IMR-90 (cell line): ENCODE measurements at regions not wholly inside any gene's neighbourhood (a gene's known extent, or its start where the extent isn't known, plus 50 kb on each side); places are given as distances from the start of the nearest gene placed in this dataset.

Experiments
- ATAC-seq: fragments of 200-7000 bp; cut with Tn5 transposase; 2 replicates; pipeline ENCODE4 v1.9.1; 2020; ENCODE audit warnings: low read depth, mild to moderate bottlenecking, moderate library complexity
- BruUV-seq: library from RNA; stranded (reverse); fragments of 400-500 nt; replicated peaks from 2 replicates; lab custom pipeline; 2021; lab: Mats Ljungman, UMichigan
- CTCF ChIA-PET: fragments of 300-600 bp; formaldehyde crosslinking; extraction: SDS; loops from one replicate; lab custom pipeline; 2021; ENCODE audit warnings: antibody characterized with exemption; lab: Yijun Ruan, JAX
- POLR2A ChIA-PET: fragments of 300-600 bp; sonication (Branson Sonifier 250); formaldehyde crosslinking; loops from one replicate; lab custom pipeline; 2022; ENCODE audit warnings: antibody characterized with exemption; ENCODE audit not compliant: unreplicated experiment; lab: Charles Lee
- DNase-seq: peaks from one replicate; pipeline ENCODE4 v3.0.0; 2013
- H2AFZ ChIP-seq: replicated peaks from 2 replicates; pipeline ENCODE3; 2013; ENCODE audit warnings: low read length, mild to moderate bottlenecking; ENCODE audit not compliant: poor library complexity
- H2AK5ac ChIP-seq: 2 replicates; pipeline ENCODE4 v1.6.1; 2013; ENCODE audit warnings: low read depth, low read length, inconsistent platforms
- H2AK9ac ChIP-seq: replicated peaks from 2 replicates; pipeline ENCODE3; 2013; ENCODE audit warnings: mild to moderate bottlenecking, low read depth, low read length, moderate library complexity; ENCODE audit not compliant: poor library complexity
- H2BK120ac ChIP-seq: 2 replicates; pipeline ENCODE4 v1.6.1; 2013; ENCODE audit warnings: low read depth, low read length, inconsistent platforms
- H2BK15ac ChIP-seq: 3 replicates; pipeline ENCODE4 v1.6.1; 2013; ENCODE audit warnings: low read depth, low read length, inconsistent platforms
- H2BK20ac ChIP-seq: 2 replicates; pipeline ENCODE4 v1.6.1; 2013; ENCODE audit warnings: low read depth, mild to moderate bottlenecking, inconsistent platforms, low read length, moderate library complexity
- H2BK5ac ChIP-seq: 2 replicates; pipeline ENCODE4 v1.6.1; 2013; ENCODE audit warnings: mild to moderate bottlenecking, low read depth, low read length, inconsistent platforms; ENCODE audit not compliant: poor library complexity, severe bottlenecking
- H3K14ac ChIP-seq: replicated peaks from 2 replicates; pipeline ENCODE4 v1.6.1; 2013; ENCODE audit warnings: low read depth, low read length, inconsistent platforms
- H3K18ac ChIP-seq: 2 replicates; pipeline ENCODE4 v1.6.1; 2013; ENCODE audit warnings: low read depth, low read length, control low read depth
- H3K23ac ChIP-seq: 2 replicates; pipeline ENCODE4 v1.6.1; 2013; ENCODE audit warnings: low read depth, low read length, inconsistent platforms
- H3K27ac ChIP-seq: 2 replicates; pipeline ENCODE4 v1.5.1; 2013; ENCODE audit warnings: mild to moderate bottlenecking, control low read depth, low read length; ENCODE audit not compliant: insufficient read depth
- H3K27me3 ChIP-seq: 2 replicates; pipeline ENCODE4 v1.6.1; 2013; ENCODE audit warnings: low read length; ENCODE audit not compliant: control insufficient read depth, insufficient read depth
- H3K36me3 ChIP-seq: 2 replicates; pipeline ENCODE4 v1.6.1; 2013; ENCODE audit warnings: low read length, mixed read lengths; ENCODE audit not compliant: control insufficient read depth, insufficient read depth
- H3K4ac ChIP-seq: 2 replicates; pipeline ENCODE4 v1.6.1; 2013; ENCODE audit warnings: low read depth, low read length, inconsistent platforms
- H3K4me1 ChIP-seq: 2 replicates; pipeline ENCODE4 v1.6.1; 2013; ENCODE audit warnings: low read length, mixed read lengths; ENCODE audit not compliant: control insufficient read depth, insufficient read depth
- H3K4me2 ChIP-seq: 2 replicates; pipeline ENCODE4 v1.6.1; 2013; ENCODE audit warnings: low read depth, mild to moderate bottlenecking, control low read depth, low read length, moderate library complexity
- H3K4me3 ChIP-seq: 2 replicates; pipeline ENCODE4 v1.5.1; 2013; ENCODE audit warnings: low read depth, mild to moderate bottlenecking, control low read depth, low read length, moderate library complexity; ENCODE audit not compliant: insufficient read depth
- H3K56ac ChIP-seq: 2 replicates; pipeline ENCODE4 v1.6.1; 2013; ENCODE audit warnings: low read length, inconsistent platforms; ENCODE audit not compliant: insufficient read depth; ENCODE audit errors: extremely low read depth
- H3K79me1 ChIP-seq, 2 experiments: 2 replicates each; pipeline ENCODE4 v1.6.1; 2013; ENCODE audit warnings: low read length in 2 of 2, inconsistent platforms in 1 of 2, low read depth in 1 of 2
- H3K9ac ChIP-seq: 2 replicates; pipeline ENCODE4 v1.6.1; 2013; ENCODE audit warnings: low read depth, low read length, control low read depth
- H3K9me1 ChIP-seq: 2 replicates; pipeline ENCODE4 v1.6.1; 2013; ENCODE audit warnings: low read length, inconsistent platforms; ENCODE audit not compliant: insufficient read depth
- H3K9me3 ChIP-seq: 2 replicates; pipeline ENCODE4 v1.6.1; 2013; ENCODE audit warnings: low read length; ENCODE audit not compliant: control insufficient read depth, insufficient read depth
- H4K20me1 ChIP-seq: 2 replicates; pipeline ENCODE4 v1.6.1; 2013; ENCODE audit warnings: low read length, inconsistent platforms; ENCODE audit not compliant: insufficient read depth
- H4K5ac ChIP-seq: 2 replicates; pipeline ENCODE4 v1.6.1; 2013; ENCODE audit warnings: mild to moderate bottlenecking, low read depth, low read length, control low read depth
- H4K8ac ChIP-seq, 2 experiments: 2 replicates each; pipeline ENCODE4 v1.6.1; 2013; ENCODE audit warnings: low read depth in 2 of 2, low read length in 2 of 2, control low read depth in 1 of 2, inconsistent platforms in 1 of 2
- H4K91ac ChIP-seq: 2 replicates; pipeline ENCODE4 v1.6.1; 2013; ENCODE audit warnings: low read depth, low read length, inconsistent platforms; ENCODE audit not compliant: insufficient read depth
- CEBPB ChIP-seq: IDR thresholded peaks from 2 replicates; pipeline ENCODE4 v1.6.1; 2012; ENCODE audit warnings: low read depth, low read length, improper control_type of control experiment
- POLR2A ChIP-seq: IDR thresholded peaks from 2 replicates; pipeline ENCODE4 v1.6.1; 2012; ENCODE audit warnings: mild to moderate bottlenecking, low read depth, low read length
- WGBS, 2 experiments: methylation state at CpG; one replicate each; pipeline versions ENCODE4 v1.1.5 to v1.1.7; 2013; ENCODE audit warnings: missing lambda C conversion rate in 2 of 2; ENCODE audit not compliant: insufficient read length in 1 of 2; ENCODE audit errors: extremely low coverage in 2 of 2; 5-methylcytosine and 5-hydroxymethylcytosine counted together
- dilution Hi-C: fragments of 300-500 bp; cut with HindIII; formaldehyde crosslinking; loops from one replicate; pipeline ENCODE4 v1.14.3; 2018; ENCODE audit warnings: low sequenced_read_pairs; ENCODE audit not compliant: unreplicated experiment
- in situ Hi-C: fragments of 300-500 bp; cut with MboI; formaldehyde crosslinking; loops from 3 replicates; pipeline ENCODE4 v1.14.3; 2019; ENCODE audit warnings: low sequenced_read_pairs, inconsistent platforms, mixed read lengths
- intact Hi-C: fragments of 100-400 bp; cut with micrococcal nuclease; formaldehyde crosslinking; loops from 2 replicates; pipeline ENCODE4 v1.10.0; 2022

DNA sequence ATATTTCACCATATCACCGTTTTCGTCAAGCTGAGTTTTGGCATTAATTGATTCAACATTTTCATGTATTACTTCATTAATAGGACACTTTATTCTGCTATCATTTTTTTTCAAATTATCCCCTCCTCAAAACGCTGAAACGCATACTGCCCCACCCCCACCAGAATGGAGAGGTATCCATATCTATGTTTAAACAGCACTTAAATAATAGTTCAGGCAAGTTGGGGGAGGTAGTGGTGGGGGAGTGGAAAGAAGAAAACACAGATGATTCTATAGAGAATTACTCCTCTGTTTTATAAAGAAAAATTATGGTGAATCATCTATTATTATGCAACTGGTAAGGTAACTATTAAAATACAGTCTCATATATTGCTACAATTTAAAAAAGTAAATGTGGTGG is 314.4 kb upstream of the ZEB2 start:
- peaks cover 5% of the 10 kb centered on the region; the same call in 1 of the 2 replicates for H3K9me1 ChIP-seq
- DNase-seq (no peak), ATAC-seq (no peak)
- no peak overlapping the region for H2AFZ ChIP-seq
- H2AK9ac ChIP-seq = no peak overlapping the region
- no peak overlapping the region for H3K23ac ChIP-seq
- H2BK120ac ChIP-seq = no peak overlapping the region
- no peaks in the 10 kb centered on the region; a peak in 1 of 4 replicates for H3K79me1 ChIP-seq
- no peak overlapping the region for H4K91ac ChIP-seq
- ChIA-PET POLR2A (no interaction called here), CTCF (no interaction called here)
- H3K9me3 ChIP-seq = no peaks in the 10 kb centered on the region
- WGBS, 2 experiments = no CpG with 5 or more reads among the region's 4 CpGs
- H3K27me3 ChIP-seq = no peaks in the 10 kb centered on the region
- no peak overlapping the region for H3K14ac ChIP-seq
- H3K27ac ChIP-seq = no peak overlapping the region
- H3K4me1 ChIP-seq = peaks cover 12% of the 10 kb centered on the region
- no peaks in the 10 kb centered on the region for H3K36me3 ChIP-seq
- TF ChIP-seq POLR2A = no peak
- TF ChIP-seq CEBPB = peak; percentile 35; the same call in 1 of the 2 replicates
- no peak overlapping the region for H4K8ac ChIP-seq
- H2BK5ac ChIP-seq = no peak overlapping the region
- intact Hi-C loops = no loop called here
- H4K5ac ChIP-seq = no peak overlapping the region
- H3K56ac ChIP-seq = no peak overlapping the region
- no peak overlapping the region for H2AK5ac ChIP-seq
- H3K9ac ChIP-seq = no peak overlapping the region
- no peak overlapping the region for H3K4ac ChIP-seq
- no peaks in the 10 kb centered on the region for H4K20me1 ChIP-seq
- H3K4me3 ChIP-seq = no peak overlapping the region
- dilution Hi-C loops = no loop called here
- BruUV-seq = no TSS peak
- H3K18ac ChIP-seq = no peak overlapping the region
- no peak overlapping the region for H2BK20ac ChIP-seq
- H2BK15ac ChIP-seq = no peak overlapping the region
- in situ Hi-C loops = no loop called here
- no peak overlapping the region for H3K4me2 ChIP-seq
